ENCODE measurements at regions not wholly inside any gene's neighbourhood (a gene's known extent, or its start where the extent isn't known, plus 50 kb on each side); places are given as distances from the start of the nearest gene placed in this dataset.

GRCh38 chr6:147752689-147753403 lies 244.4 kb downstream of the SAMD5 start:
- FAIRE-seq (no peak), DNase-seq (peak in 1 of 5 donors; percentile 17)
- Histone ChIP-seq H3K9me3 (ENCODE audit: control insufficient read depth in 2 of 3, insufficient read depth in 1 of 3, low read length in 3 of 3) (no peaks in the 10 kb centered on the region), H3K4me1 (ENCODE audit: control insufficient read depth in 2 of 3, insufficient read depth in 2 of 3, low read depth in 1 of 3, low read length in 3 of 3) (no peaks in the 10 kb centered on the region), H3K9ac (ENCODE audit: low read length in 3 of 3) (no peak overlapping the region), H3K36me3 (ENCODE audit: control insufficient read depth in 2 of 3, insufficient read depth in 3 of 3, low read length in 3 of 3) (no peaks in the 10 kb centered on the region), H3K27ac (ENCODE audit: low read depth in 2 of 2, low read length in 2 of 2) (no peak overlapping the region), H3K4me3 (ENCODE audit: low read length in 3 of 3) (no peak overlapping the region), H3K27me3 (ENCODE audit: control insufficient read depth, insufficient read depth, low read length) (no peaks in the 10 kb centered on the region)
- TF ChIP-seq CTCF (IDR thresholded peaks at IDR 0.05; ENCODE audit: borderline replicate concordance, extremely low read depth, insufficient read depth), result no peak
- intact Hi-C loops (cut with DNase I), result no loop called here

- no peak overlapping the region for H3K27ac ChIP-seq (ENCODE audit: low read depth in 2 of 2, low read length in 2 of 2)
- no peaks in the 10 kb centered on the region for H3K4me1 ChIP-seq (ENCODE audit: control insufficient read depth in 2 of 3, insufficient read depth in 2 of 3, low read depth in 1 of 3, low read length in 3 of 3)
- intact Hi-C loops (cut with DNase I), result no loop called here
- no peaks in the 10 kb centered on the region for H3K36me3 ChIP-seq (ENCODE audit: control insufficient read depth in 2 of 3, insufficient read depth in 3 of 3, low read length in 3 of 3)
- no peak overlapping the region for H3K9ac ChIP-seq (ENCODE audit: low read length in 3 of 3)
- no peak for DNase-seq
- H3K4me3 ChIP-seq (ENCODE audit: low read length in 3 of 3), result no peak overlapping the region
- H3K9me3 ChIP-seq (ENCODE audit: control insufficient read depth in 2 of 3, insufficient read depth in 1 of 3, low read length in 3 of 3), result no peaks in the 10 kb centered on the region
- no peak for FAIRE-seq
- TF ChIP-seq CTCF (IDR thresholded peaks at IDR 0.05; ENCODE audit: borderline replicate concordance, extremely low read depth, insufficient read depth), result no peak
- no peaks in the 10 kb centered on the region for H3K27me3 ChIP-seq (ENCODE audit: control insufficient read depth, insufficient read depth, low read length)
These were observed 247.5 kb downstream of the SAMD5 start for GRCh38 chr6:147755999-147756398.

- Histone ChIP-seq H3K27me3 (ENCODE audit: control insufficient read depth, insufficient read depth, low read length) (no peaks in the 10 kb centered on the region), H3K9me3 (ENCODE audit: control insufficient read depth in 2 of 3, insufficient read depth in 1 of 3, low read length in 3 of 3) (no peaks in the 10 kb centered on the region), H3K4me1 (ENCODE audit: control insufficient read depth in 2 of 3, insufficient read depth in 2 of 3, low read depth in 1 of 3, low read length in 3 of 3) (no peaks in the 10 kb centered on the region), H3K4me3 (ENCODE audit: low read length in 3 of 3) (no peak overlapping the region), H3K9ac (ENCODE audit: low read length in 3 of 3) (no peak overlapping the region), H3K27ac (ENCODE audit: low read depth in 2 of 2, low read length in 2 of 2) (no peak overlapping the region), H3K36me3 (ENCODE audit: control insufficient read depth in 2 of 3, insufficient read depth in 3 of 3, low read length in 3 of 3) (no peaks in the 10 kb centered on the region)
- DNase-seq, result no peak
- intact Hi-C loops (cut with DNase I), result no loop called here
- FAIRE-seq, result no peak
- TF ChIP-seq CTCF (IDR thresholded peaks at IDR 0.05; ENCODE audit: borderline replicate concordance, extremely low read depth, insufficient read depth), result no peak
These were observed 248.4 kb downstream of the SAMD5 start for GRCh38 chr6:147756891-147757290.

- H3K4me1 ChIP-seq (ENCODE audit: control insufficient read depth in 2 of 3, insufficient read depth in 2 of 3, low read depth in 1 of 3, low read length in 3 of 3), result no peaks in the 10 kb centered on the region
- DNase-seq, result no peak
- H3K9me3 ChIP-seq (ENCODE audit: control insufficient read depth in 2 of 3, insufficient read depth in 1 of 3, low read length in 3 of 3), result no peaks in the 10 kb centered on the region
- TF ChIP-seq CTCF (IDR thresholded peaks at IDR 0.05; ENCODE audit: borderline replicate concordance, extremely low read depth, insufficient read depth), result no peak
- H3K4me3 ChIP-seq (ENCODE audit: low read length in 3 of 3), result no peak overlapping the region
- intact Hi-C loops (cut with DNase I), result no loop called here
- no peaks in the 10 kb centered on the region for H3K36me3 ChIP-seq (ENCODE audit: control insufficient read depth in 2 of 3, insufficient read depth in 3 of 3, low read length in 3 of 3)
- no peak overlapping the region for H3K9ac ChIP-seq (ENCODE audit: low read length in 3 of 3)
- FAIRE-seq, result no peak
- H3K27me3 ChIP-seq (ENCODE audit: control insufficient read depth, insufficient read depth, low read length), result no peaks in the 10 kb centered on the region
- no peak overlapping the region for H3K27ac ChIP-seq (ENCODE audit: low read depth in 2 of 2, low read length in 2 of 2)
These were observed 248.8 kb downstream of the SAMD5 start for GRCh38 chr6:147757291-147757690.

Measured in kidney (tissue), 13 donors.